Parathyroid adenoma (tissue), 2 donors: ENCODE measurements at regions not wholly inside any gene's neighbourhood (a gene's known extent, or its start where the extent isn't known, plus 50 kb on each side); places are given as distances from the start of the nearest gene placed in this dataset.

Experiments
- H2AFZ ChIP-seq: fragments of 300-600 bp; sonication (generic); one replicate; pipeline ENCODE4 v1.7.0; 2017; ENCODE audit warnings: antibody characterized with exemption, mild to moderate bottlenecking
- H3K27ac ChIP-seq: fragments of 300-600 bp; sonication (generic); one replicate; pipeline ENCODE4 v1.7.0; 2017
- H3K27me3 ChIP-seq: fragments of 300-600 bp; sonication (generic); one replicate; pipeline ENCODE4 v1.7.0; 2017; ENCODE audit warnings: low read length; ENCODE audit not compliant: control insufficient read depth, insufficient read depth
- H3K36me3 ChIP-seq: fragments of 300-600 bp; sonication (generic); one replicate; pipeline ENCODE4 v1.7.0; 2017; ENCODE audit warnings: low read length; ENCODE audit not compliant: control insufficient read depth, insufficient read depth
- H3K4me1 ChIP-seq: fragments of 300-600 bp; sonication (generic); one replicate; pipeline ENCODE4 v1.7.0; 2017; ENCODE audit warnings: control low read depth
- H3K4me2 ChIP-seq: fragments of 300-600 bp; sonication (generic); one replicate; pipeline ENCODE4 v1.7.0; 2017; ENCODE audit warnings: low read length
- H3K4me3 ChIP-seq: fragments of 300-600 bp; sonication (generic); one replicate; pipeline ENCODE4 v1.7.0; 2017; ENCODE audit warnings: low read depth, low read length
- H3K79me2 ChIP-seq: fragments of 300-600 bp; sonication (generic); one replicate; pipeline ENCODE4 v1.7.0; 2017; ENCODE audit warnings: control low read depth
- H3K9ac ChIP-seq: fragments of 300-600 bp; sonication (generic); one replicate; pipeline ENCODE4 v1.7.0; 2017; ENCODE audit warnings: mild to moderate bottlenecking
- H3K9me3 ChIP-seq: fragments of 300-600 bp; sonication (generic); one replicate; pipeline ENCODE4 v1.7.0; 2017; ENCODE audit warnings: low read length; ENCODE audit not compliant: control insufficient read depth
- TF ChIP-seq, protein P1 (sequence below): fragments of 300-600 bp; sonication (generic); IDR thresholded peaks from one replicate; pipeline ENCODE4 v1.7.0; 2017; ENCODE audit warnings: antibody characterized with exemption, mild to moderate bottlenecking
- donor health status: primary hyperparathyroidism.

DNA sequence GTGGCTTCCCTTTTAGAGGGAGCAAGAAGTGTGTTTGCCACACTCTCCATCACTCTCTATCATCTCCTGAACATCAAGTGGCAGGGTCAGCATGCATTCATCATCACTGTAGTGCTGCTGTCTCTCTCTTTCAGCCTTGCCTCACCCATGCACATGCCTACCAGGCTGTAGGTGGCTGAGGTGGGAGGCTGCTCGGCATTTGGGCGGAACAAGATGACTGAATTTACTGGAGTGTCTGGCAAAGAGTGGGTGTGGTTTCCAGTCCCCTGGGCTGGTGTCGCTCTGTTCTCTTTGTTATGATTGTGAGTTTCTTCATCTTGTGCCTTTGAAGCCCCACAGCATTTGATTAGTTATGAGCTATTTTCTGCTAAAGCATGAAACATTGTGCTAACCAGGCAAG is 541.9 kb upstream of the EEF2KMT start:
- no peak overlapping the region for H2AFZ ChIP-seq
- H3K27me3 ChIP-seq = no peaks in the 10 kb centered on the region
- H3K4me2 ChIP-seq = no peak overlapping the region
- H3K4me1 ChIP-seq = no peaks in the 10 kb centered on the region
- H3K4me3 ChIP-seq = no peak overlapping the region
- no peaks in the 10 kb centered on the region for H3K36me3 ChIP-seq
- no peaks in the 10 kb centered on the region for H3K9me3 ChIP-seq
- no peak overlapping the region for H3K27ac ChIP-seq
- TF ChIP-seq, protein P1, sequence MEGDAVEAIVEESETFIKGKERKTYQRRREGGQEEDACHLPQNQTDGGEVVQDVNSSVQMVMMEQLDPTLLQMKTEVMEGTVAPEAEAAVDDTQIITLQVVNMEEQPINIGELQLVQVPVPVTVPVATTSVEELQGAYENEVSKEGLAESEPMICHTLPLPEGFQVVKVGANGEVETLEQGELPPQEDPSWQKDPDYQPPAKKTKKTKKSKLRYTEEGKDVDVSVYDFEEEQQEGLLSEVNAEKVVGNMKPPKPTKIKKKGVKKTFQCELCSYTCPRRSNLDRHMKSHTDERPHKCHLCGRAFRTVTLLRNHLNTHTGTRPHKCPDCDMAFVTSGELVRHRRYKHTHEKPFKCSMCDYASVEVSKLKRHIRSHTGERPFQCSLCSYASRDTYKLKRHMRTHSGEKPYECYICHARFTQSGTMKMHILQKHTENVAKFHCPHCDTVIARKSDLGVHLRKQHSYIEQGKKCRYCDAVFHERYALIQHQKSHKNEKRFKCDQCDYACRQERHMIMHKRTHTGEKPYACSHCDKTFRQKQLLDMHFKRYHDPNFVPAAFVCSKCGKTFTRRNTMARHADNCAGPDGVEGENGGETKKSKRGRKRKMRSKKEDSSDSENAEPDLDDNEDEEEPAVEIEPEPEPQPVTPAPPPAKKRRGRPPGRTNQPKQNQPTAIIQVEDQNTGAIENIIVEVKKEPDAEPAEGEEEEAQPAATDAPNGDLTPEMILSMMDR = no peak
- no peak overlapping the region for H3K9ac ChIP-seq
- no peaks in the 10 kb centered on the region for H3K79me2 ChIP-seq

DNA sequence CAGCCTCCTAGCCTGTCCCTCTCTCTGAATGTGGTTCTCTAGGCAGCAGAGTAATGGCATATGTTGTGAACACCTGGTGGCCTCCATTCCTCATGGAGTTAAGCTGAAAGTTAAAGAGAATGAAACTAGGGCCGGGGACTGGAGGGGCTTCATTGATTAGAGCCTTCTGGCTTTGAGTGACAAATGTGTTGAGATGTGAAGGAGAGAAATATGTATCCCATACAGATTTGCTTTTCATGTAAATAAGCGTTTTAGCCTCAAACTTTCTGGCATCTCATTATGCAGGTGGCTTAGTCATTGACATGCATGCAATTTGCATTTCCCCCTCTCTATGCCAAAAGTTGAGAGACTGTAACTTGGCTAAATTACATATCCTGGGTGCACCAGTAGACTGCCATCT is 537.7 kb upstream of the EEF2KMT start:
- H3K4me1 ChIP-seq = no peaks in the 10 kb centered on the region
- H3K27me3 ChIP-seq = no peaks in the 10 kb centered on the region
- no peak overlapping the region for H3K4me3 ChIP-seq
- no peak overlapping the region for H3K9ac ChIP-seq
- TF ChIP-seq, protein P1 = no peak
- H3K4me2 ChIP-seq = no peak overlapping the region
- H3K27ac ChIP-seq = no peak overlapping the region
- H3K36me3 ChIP-seq = no peaks in the 10 kb centered on the region
- H3K9me3 ChIP-seq = no peaks in the 10 kb centered on the region
- H2AFZ ChIP-seq = no peak overlapping the region
- no peaks in the 10 kb centered on the region for H3K79me2 ChIP-seq

DNA sequence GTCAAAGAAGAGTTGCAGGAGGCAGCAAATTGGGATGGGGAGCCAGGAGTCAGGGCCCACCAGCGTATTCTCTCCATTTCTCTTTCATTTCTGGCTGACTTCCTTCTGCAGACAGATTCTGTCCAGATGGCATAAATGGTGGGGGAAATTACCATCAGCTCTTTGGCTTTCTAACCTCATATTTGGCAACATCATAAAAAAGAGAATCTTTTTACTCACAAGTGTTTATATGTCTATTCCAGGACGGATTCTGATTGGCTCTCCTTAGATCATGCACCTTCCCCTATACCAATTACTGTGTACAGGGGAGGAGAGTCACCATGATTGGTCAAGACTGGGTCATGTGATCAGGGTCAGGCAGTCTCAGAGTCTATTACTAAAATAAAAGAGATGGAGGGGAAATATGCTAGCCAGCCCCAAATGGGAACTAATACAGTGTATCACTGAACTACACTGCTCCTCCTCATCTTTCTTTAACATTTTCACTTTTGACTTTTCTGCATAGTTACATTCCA is 537.1 kb upstream of the EEF2KMT start:
- no peak overlapping the region for H3K9ac ChIP-seq
- TF ChIP-seq, protein P1 = no peak
- H3K27me3 ChIP-seq = no peaks in the 10 kb centered on the region
- no peaks in the 10 kb centered on the region for H3K9me3 ChIP-seq
- H3K79me2 ChIP-seq = no peaks in the 10 kb centered on the region
- no peak overlapping the region for H3K27ac ChIP-seq
- H3K36me3 ChIP-seq = no peaks in the 10 kb centered on the region
- H3K4me2 ChIP-seq = no peak overlapping the region
- no peaks in the 10 kb centered on the region for H3K4me1 ChIP-seq
- H3K4me3 ChIP-seq = no peak overlapping the region
- H2AFZ ChIP-seq = peak overlapping the region; percentile 7

GRCh38 chr16:5633845-5634440 is 536.3 kb upstream of the EEF2KMT start:
- Histone ChIP-seq H3K4me3 (no peak overlapping the region), H3K4me2 (no peak overlapping the region), H2AFZ (no peak overlapping the region), H3K36me3 (no peaks in the 10 kb centered on the region), H3K9me3 (no peaks in the 10 kb centered on the region), H3K27ac (no peak overlapping the region), H3K9ac (no peak overlapping the region), H3K4me1 (no peaks in the 10 kb centered on the region), H3K79me2 (no peaks in the 10 kb centered on the region), H3K27me3 (no peaks in the 10 kb centered on the region)
- TF ChIP-seq, protein P1 = peak; percentile 14
